GM12864 (cell line): ENCODE measurements at regions not wholly inside any gene's neighbourhood (a gene's known extent, or its start where the extent isn't known, plus 50 kb on each side); places are given as distances from the start of the nearest gene placed in this dataset.

Experiments used
- DNase-seq: peaks from one replicate; pipeline ENCODE4 v3.0.0-alpha.2; 2011; ENCODE audit warnings: low read depth
- H3K4me3 ChIP-seq: 2 replicates; pipeline ENCODE4 v1.5.1; 2011; ENCODE audit warnings: mild to moderate bottlenecking, low read depth, low read length, control low read depth
- TF ChIP-seq, protein P1 (sequence below): IDR thresholded peaks from 2 replicates; pipeline ENCODE4 v1.5.1; 2011; ENCODE audit warnings: low read depth, mild to moderate bottlenecking, moderate library complexity, low read length, control low read depth, inconsistent platforms; ENCODE audit errors: missing control alignments

DNA sequence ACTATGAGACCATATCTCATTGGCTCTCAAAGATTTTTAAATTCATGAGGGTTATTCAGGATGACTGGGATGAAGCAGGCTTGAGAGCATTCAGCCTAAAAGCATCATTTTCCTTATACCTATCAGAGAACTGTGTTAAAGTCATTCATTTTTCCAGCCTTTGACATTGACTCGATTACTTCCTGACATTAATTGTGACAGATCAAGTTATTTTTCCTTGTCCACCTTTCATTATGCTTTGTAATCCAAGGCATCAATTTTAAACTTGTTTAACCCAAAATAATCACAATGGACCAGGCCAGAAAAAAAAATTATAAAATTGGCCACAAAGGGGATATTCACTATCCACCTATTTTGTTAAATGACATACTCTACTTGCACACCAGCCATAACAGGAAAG lies 1606.8 kb upstream of the PIK3C3 start:
- no peak for DNase-seq
- no peak overlapping the region for H3K4me3 ChIP-seq
- TF ChIP-seq, protein P1, sequence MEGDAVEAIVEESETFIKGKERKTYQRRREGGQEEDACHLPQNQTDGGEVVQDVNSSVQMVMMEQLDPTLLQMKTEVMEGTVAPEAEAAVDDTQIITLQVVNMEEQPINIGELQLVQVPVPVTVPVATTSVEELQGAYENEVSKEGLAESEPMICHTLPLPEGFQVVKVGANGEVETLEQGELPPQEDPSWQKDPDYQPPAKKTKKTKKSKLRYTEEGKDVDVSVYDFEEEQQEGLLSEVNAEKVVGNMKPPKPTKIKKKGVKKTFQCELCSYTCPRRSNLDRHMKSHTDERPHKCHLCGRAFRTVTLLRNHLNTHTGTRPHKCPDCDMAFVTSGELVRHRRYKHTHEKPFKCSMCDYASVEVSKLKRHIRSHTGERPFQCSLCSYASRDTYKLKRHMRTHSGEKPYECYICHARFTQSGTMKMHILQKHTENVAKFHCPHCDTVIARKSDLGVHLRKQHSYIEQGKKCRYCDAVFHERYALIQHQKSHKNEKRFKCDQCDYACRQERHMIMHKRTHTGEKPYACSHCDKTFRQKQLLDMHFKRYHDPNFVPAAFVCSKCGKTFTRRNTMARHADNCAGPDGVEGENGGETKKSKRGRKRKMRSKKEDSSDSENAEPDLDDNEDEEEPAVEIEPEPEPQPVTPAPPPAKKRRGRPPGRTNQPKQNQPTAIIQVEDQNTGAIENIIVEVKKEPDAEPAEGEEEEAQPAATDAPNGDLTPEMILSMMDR, result no peak

DNA sequence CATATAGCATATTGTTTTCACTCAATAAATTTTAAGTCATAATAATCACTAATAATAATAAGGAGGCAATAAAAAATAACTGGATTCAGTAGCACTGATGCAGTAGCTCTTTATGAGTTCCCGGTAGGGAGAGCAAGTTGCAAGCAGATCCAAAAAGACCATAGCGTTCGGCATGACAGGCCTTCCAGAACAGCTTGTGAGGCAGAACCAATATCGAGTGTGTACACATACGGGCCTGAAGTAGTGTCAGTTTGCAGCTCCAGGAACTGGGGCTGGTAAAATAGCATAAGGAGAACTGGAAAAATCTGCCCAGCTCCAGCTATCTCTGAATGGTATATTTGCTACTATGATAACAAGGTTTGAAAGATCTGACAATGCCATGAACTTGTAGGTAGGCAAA lies 1607.8 kb upstream of the PIK3C3 start:
- no peak for DNase-seq
- TF ChIP-seq, protein P1, result no peak

DNA sequence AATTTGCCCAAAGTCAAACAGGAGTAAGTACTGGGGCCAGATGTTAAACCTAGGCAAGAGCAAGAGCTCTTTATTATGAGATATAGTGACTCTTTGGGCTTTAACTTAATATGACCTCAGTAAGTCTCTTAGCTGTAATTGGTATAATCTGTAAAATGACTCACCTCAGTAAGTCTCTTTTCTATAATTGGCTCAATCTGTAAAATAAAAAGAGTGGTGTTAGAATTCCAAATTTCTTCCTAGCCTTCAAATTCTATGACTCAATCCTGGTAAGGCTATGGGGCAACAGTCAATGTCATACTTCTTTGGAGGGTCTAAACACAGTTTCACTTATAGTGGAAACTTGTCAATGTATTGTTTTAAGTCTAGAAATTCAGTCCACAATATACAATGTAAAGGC lies 1608.9 kb upstream of the PIK3C3 start:
- H3K4me3 ChIP-seq, result no peak overlapping the region
- TF ChIP-seq, protein P1, result no peak
- no peak for DNase-seq

More for the DNA sequence above, 1607.8 kb upstream of the PIK3C3 start:
- H3K4me3 ChIP-seq, result no peak overlapping the region

DNA sequence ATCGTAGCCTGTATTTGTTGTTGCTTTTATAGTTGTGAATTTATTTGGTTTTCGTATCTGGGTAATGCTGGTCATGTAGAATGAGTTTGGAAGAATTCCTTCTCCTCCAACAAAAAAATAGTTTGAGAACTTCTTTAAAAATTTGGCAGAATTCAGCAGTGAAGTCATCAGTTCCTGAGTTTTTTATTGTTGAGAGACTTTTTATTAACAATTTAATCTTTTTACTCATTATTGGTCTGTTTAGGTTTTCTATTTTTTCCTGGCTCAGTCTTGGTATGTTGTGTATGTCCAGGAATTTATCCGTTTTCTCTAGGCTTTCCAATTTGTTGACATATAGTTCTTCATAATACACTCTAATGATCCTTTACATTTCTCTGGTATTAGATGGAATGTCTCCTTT lies 1613.3 kb upstream of the PIK3C3 start:
- TF ChIP-seq, protein P1, result no peak
- H3K4me3 ChIP-seq, result no peak overlapping the region
- no peak for DNase-seq

DNA sequence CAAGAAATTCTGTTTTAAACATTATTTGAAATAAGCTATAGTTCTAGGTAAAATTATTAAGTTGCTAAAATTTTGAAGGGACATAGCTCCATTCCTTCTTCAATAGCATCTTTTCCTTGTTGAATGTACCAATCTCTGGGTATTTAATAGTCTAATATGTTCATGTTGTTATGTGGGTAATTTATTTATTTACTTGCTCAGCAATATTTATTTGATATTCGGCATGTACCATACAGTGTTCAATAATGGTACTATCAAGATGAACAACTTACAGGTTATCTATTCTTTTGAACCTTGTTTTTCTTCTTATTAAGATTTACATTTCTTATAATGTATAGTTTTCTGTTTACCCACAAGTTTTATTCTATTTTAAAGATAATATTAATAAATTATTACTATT lies 1616.8 kb upstream of the PIK3C3 start:
- DNase-seq, result no peak
- no peak overlapping the region for H3K4me3 ChIP-seq
- TF ChIP-seq, protein P1, result no peak

DNA sequence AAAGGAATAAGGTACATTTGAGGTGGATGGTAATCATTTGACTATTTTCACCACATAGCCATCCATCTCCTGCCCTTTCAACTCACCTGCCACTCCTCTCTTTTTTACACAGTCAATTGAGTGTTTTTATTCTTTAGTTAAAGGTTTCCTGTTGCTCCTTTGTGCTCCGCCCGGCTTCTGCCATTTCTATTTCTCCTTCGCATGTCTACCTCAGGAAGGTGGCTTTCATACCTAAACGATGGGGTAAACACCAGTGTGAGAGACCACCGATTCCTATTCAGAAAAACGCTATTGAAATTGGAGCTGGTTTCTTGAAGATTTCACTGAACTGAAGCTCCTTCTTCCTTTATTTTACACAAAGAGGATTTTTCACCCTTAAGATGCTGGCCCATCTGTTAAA lies 1628.0 kb upstream of the PIK3C3 start:
- TF ChIP-seq, protein P1, result no peak
- H3K4me3 ChIP-seq, result no peak overlapping the region
- no peak for DNase-seq

DNA sequence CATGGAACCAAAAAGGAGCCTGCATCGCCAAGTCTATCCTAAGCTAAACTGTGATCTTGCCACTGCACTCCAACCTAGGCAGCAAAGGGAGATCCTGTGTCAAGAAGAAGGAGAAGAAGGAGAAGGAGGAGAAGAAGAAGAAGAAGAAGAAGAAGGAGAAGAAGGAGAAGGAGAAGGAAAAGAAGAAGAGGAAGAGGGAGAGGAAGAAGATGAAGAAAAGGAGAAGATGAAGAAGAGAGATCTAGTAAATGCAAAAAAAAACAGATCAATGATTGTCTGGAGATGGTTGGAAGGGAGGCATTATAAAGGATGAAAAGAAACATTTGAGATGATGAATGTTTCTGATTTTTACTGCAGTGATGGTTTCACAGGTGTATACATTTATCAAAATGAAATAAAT lies 1629.0 kb upstream of the PIK3C3 start:
- TF ChIP-seq, protein P1, result no peak
- no peak overlapping the region for H3K4me3 ChIP-seq
- DNase-seq, result no peak
